ENCODE measurements at regions not wholly inside any gene's neighbourhood (a gene's known extent, or its start where the extent isn't known, plus 50 kb on each side); places are given as distances from the start of the nearest gene placed in this dataset.

DNA sequence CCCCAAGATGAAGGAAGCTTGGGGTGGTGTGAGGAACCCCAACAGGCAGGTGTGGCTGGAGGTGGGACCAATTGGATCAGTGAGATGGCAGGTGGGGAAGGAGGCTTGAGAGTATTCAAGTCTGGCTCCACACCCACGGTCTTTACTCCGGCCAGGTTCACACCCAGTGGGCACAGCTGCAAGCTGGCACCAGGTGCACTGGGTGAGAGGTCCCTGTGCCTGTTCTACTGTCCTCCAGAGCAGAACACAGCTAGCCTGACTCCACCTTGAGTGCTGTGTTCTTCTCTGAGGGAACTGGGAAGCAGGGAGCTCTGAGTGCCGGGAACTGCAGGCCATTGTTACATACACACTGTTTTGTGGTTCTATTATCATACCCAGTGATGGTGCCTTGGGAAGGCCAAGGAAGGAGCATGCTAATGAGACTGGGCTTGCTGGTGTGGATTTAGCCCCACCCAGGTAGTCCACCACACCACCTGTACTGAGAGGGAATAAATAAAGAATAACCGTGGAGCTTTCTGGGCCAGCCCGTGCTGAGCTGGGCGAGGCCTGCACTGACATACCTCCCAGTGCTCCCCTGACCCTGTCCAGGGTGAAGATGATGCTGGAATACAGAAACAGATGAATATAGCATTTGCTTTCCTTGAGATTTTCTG lies 93.4 kb downstream of the ABHD5 start:
- DNase-seq (ENCODE audit: low read depth) = no peak

DNA sequence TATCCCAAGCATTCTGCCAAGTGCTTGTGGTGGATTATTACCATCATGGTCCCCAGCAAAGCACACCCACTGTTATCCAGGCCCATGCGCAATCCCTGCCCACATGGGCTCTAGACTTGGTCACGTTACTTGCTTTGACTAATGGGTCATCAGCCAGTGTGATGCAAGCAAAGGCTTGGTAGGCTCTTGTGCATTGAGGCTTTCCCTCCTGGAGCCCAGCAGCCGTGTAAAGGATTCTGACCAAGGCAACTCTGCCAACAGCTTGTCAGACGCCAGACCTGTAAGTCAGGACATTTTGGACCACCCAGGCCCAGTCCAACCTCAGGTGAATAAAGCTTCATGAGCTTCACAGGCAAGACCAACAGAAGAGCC lies 93.9 kb downstream of the ABHD5 start:
- no peak for DNase-seq (ENCODE audit: low read depth)

DNA sequence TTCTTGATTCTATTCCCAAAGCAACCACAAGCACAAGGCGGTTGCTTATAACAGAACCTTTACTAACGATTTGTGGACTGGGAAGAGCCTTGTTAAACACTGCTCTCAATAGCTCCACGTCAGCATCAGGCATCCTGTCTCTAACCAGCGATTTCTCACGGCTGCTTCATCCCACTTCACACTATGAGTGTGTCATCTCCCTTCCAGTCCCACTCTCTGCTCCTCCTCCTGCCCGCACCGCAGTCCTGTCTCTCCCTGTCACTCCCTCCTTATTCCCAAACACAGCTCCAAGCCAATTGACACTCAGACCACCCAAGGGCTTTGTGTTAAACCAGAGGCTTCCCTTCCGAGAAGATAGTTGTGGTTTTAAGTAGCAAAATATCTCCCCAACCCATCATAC lies 94.8 kb downstream of the ABHD5 start:
- no peak for DNase-seq (ENCODE audit: low read depth)

DNA sequence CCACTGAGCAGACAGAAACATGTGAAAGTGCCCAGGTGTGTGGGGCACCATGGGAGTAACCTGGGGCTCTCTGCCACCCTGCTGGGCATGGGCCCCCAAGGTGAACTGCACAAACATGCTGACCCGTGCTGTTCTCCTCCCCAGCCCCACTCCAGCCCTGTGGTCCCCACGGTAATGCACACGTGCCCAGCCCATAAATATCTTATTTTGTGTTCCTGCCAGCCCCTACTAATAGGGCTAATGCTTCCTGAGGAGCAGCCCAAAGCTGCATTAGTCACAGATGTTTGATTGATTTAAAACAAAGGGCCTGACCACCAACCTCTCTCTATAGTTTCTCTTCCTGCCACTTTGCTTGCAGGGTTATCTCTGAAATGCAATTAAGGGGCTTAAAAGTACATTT lies 95.4 kb downstream of the ABHD5 start:
- DNase-seq (ENCODE audit: low read depth) = no peak

DNA sequence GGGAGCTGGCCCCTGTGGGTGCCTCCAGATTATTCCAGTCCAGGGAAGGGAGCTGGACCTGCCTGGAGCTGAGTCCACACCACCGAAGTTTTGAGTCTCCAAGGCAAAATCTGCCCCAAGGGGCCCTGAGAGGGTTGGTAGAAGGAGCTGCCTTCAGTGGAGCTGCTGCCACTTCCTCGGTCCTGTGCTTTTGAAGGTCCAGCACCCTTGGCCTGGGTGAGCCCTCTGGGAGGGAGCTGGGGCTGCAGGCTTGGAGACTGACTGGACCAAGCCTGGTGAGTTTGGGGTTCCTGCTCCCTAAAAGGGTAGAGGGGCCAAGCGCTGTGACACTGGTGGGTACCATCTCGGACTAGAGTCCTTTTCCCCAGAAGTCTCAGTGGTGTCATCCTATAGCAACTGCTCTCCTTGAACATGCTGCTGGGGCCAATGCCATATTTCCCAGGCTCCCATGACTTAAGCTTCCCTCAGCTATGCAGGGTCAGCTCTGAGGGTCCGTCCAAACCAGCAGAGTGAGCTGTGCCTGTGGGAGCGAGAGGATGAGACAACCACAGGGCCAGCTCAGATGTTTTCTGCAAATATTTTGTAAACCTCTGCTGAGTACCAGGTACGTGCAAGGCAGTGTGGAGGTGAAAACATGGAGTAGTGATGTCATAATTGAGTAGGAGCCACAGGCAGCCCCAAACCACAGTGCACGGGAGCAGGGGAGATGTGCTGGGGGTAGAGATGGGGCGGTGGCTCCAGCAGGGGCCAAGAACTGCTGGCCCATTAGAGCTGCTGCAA lies 96.0 kb downstream of the ABHD5 start:
- no peak for DNase-seq (ENCODE audit: low read depth)

DNA sequence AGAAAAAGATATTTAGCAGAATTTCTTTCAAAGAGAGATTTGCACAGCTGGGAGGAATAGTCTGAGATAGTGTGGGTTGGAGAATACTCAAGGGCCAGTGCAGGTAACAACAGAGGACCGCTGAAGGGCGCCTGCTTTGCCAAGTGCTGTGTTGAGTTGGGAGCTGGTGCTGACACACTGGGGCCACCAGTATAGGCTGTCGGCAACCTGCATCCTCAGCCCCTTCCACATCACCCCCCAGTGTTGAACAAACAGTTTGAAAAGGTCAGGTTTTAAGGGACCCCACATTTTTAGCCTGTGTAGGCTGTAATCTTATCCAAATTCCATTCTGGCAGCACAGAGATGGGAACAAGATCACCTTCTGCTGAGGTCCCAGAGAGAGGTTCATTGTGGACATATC lies 96.6 kb downstream of the ABHD5 start:
- DNase-seq (ENCODE audit: low read depth) = no peak

DNA sequence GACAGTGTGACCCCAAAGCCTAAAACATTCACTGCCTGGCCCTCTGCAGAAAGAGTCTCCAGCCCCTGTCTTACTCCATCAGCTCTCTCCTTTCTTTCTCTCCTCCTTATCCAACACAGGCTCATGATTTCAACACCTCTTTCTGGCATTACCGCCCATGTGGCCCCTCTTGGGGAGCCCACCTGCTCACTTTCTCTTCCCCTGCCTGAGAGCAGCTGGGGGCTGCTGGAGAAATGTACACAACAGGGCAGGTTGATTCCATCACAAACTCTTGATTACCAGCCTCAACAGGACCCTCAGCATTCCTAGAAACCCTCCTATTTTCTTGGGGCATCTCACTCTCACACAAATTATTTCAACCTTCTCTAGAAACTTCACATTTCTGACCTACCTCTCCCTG lies 98.3 kb downstream of the ABHD5 start:
- no peak for DNase-seq (ENCODE audit: low read depth)

DNA sequence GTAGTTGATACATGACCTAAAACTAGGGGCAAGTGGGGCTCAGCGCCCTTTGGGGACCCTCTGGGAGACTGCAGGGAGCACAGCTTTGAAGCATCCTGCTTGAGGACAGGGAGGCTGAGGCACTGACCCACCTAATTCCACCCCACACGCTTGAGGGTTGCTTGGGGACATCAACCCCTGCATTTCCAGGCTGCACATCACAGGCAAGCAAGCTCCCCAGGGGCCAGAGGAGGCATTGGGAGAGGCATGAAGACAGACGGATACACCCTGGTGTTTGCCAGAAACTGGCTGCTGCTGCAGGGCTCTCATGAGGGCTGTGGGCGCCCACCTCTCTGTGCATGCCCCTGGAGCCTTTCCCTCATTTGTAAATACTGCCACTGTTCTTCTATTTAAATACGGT lies 99.3 kb downstream of the ABHD5 start:
- no peak for DNase-seq (ENCODE audit: low read depth)

DNA sequence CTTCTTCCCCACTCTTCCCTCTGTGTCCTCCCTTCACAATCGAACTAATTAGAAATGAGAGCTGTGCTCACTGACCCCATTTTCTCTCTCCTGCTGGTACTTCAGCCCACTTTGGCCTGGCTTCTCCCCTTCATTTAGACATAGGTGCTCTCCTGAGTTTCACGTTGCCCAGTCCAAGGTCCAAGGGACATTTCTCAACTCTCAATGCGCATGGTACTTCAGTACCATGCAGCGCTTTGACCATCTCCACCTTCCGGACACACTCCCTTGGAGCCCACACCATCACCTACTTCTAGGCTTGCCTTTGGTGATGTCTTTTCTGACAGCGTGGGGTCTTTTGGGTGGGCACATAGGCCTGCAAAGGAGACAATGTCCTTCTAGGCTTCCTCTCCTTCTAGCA lies 99.7 kb downstream of the ABHD5 start:
- DNase-seq (ENCODE audit: low read depth) = no peak

DNA sequence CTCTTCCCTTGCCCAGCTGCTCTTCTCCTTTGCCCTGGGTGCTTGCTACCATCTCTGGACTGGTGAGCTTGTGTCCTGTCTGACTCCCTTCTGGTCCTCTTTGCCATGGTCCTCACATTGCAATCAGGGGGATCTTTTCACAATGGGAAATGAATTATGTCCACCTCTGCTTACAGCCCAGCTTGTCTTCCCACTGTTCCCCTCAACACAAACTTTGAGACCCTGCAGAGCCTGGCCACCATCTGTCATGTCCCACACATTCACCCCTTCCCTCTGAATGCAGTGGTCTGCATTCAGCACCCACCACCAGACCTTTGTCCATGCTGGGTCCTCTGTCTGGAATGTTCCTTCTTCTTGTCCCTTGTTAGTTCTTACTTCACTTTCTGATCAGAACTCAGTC lies 100.5 kb downstream of the ABHD5 start:
- DNase-seq (ENCODE audit: low read depth) = no peak

DNA sequence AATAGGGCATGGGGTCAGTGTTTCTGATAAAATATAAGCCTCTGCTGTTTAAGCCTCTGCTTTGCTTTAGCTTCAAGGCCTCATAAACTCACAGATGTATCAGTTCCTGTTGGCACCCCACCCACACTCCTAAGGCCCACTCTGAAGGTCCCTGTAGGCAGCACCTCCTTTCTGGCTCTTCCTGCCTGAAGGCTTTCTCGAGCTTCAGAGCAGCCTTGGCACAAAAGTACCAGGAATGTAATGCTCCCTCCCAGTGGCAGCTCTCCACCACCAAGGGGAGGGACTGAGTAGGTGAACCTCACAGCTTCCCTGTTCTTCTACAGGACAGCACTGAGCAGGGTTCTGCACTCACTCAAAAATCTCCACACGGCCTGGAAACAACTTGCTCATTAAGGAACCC lies 102.2 kb downstream of the ABHD5 start:
- DNase-seq (ENCODE audit: low read depth) = no peak

DNA sequence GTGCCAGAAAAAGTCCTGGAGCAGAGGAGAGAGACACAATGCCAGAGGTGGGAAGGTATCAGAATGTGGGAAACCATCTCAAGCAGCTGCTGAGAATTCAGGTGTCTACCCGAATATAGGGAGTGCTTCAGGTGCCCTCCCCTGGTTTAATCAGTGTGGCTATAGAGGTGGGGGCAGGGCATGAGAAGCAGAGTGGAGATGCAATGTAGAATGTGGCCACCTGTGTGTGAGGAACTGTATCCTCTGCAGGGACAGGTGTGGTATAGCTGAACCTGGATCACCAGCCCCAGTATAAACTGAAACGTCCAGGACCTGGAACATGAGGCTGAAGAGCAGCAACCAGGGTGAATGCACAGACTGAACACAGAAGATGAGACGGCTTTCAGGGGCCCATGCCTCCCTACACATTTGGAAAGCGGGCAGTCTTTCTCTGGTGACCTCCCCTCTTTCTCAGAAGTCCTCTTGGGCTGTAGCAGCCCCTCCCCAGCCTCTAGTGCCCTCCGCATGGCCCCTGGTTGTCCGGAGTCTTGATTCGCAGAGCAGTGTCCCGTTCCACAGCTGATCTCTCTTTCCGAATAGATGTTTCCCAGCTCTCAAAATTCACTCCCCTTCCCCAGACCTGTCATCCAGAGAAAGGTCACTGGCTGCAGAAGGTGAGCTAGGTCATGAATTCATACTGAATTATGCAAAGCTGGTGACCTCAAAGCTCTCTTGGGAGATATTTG lies 103.1 kb downstream of the ABHD5 start:
- no peak for DNase-seq (ENCODE audit: low read depth)

DNA sequence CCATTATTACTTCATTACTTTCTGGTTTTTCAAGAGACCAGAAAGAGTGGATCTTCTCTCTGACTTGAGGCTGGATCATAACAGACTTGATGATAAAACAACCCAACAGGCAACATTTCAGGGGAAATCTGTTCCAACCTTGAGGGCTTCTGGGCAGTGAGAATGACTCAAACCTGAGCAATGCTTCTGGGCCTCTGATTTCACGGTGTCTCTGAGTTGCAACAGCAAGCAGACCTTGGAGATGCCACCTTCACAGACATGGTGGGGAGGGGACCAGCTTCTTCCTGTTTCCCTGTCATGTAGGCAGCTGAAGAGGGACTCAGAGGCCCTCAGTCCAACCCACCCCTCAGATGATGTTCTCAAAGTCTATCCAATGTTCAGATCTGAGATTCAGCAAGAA lies 104.0 kb downstream of the ABHD5 start:
- DNase-seq (ENCODE audit: low read depth) = no peak

DNA sequence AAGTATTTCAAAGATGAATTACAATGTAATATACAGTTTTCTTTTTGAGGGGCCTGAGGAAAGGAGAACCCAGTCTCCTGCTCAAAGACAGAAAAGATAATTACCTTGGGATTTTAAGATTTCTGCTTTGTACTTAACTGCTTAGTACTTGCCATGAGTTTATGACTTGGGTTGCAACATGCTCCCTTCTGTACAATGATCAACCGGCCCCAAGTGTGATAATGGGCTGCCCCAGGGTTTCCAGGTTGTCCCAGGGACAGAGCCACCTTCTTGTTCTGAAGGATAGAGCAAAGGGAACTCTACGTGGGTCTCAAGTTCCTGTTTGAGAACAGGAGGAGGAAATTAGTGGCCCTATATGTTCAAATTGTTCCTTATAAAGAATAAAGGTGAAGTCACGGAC lies 104.8 kb downstream of the ABHD5 start:
- DNase-seq (ENCODE audit: low read depth) = no peak

DNA sequence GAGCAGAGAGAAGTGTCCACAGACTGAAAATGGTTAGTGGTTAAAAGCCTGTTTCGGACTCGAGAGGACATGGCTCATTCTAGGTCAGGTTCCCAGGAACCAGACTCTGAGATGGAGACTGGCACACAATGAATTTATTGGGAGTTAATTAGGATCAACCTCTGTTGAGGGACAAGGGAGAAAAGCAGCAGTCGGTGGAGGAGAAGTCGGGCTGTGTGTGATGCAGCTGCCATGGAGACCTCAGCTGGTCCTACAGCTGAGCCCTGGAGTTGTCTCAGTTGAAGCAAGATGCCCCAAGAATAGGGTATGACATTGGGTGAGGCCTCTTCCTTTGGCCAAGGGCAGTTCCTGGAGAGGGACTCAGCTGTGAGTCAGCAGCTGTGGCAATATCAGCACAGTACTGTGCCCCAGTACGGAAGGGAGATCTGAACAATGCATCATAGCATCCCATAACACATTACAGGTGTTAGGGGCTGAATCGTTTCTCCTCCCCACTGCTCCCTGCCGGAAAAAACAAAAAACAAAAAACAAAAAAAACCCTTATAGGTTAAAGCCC lies 105.4 kb downstream of the ABHD5 start:
- no peak for DNase-seq (ENCODE audit: low read depth)

DNA sequence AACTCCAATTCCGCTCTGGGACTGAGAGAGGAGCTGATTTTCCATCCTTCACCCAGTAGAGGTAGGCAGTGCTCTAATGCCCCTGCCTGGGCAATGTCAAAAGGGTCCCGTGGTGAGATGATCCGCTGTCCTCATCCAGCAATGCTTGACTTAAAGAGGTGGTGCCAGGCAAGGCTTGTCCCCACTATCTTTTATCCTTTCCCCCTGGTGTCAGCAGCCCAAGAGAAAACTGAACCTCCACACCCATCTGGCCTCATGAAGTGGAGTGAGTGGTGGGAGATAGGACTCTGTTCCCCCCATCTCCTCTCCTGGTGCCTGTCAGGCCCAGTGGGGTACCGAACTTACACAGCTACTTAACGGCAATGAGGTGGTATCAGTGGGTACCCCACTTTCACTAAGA lies 107.1 kb downstream of the ABHD5 start:
- DNase-seq (ENCODE audit: low read depth) = no peak

DNA sequence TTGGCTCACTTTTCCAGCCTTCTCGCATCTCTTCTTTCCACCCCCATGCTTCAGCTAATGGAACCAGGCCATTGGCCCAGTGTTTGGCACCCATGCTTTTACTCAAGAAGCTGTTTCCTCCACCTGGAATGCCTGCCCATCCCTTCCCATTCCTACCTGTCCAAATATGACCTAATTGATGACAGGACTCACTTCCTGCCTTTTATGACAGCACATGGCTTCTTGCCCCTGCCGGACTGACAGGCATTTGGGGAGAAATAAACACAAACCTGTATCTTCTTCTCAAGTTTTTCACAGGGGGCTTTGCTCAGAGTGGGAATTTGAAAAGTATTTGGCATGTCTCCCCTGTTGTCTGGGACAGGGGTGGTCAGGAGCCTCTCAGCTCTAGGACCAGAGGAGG lies 120.1 kb downstream of the ABHD5 start:
- DNase-seq (ENCODE audit: low read depth) = no peak

DNA sequence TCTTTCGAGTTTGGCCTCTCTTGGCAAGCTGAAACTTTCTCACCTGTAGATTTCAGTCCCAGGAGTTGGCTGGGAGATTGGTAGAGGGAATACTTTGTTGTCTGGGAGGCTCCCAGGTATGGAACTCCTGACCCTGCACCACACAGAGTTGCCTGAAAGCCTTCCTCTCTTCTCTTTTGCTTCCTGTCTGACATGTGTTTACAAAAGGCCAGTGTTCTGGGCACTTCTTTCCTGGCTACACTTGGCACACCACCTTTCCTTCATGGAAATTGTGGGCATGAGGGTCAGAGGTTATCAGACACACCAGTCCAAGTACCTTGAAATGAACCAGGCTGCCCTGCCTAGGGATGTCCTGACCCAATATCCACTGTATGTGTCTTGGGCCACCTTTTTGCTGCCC lies 123.7 kb downstream of the ABHD5 start:
- no peak for DNase-seq (ENCODE audit: low read depth)

DNA sequence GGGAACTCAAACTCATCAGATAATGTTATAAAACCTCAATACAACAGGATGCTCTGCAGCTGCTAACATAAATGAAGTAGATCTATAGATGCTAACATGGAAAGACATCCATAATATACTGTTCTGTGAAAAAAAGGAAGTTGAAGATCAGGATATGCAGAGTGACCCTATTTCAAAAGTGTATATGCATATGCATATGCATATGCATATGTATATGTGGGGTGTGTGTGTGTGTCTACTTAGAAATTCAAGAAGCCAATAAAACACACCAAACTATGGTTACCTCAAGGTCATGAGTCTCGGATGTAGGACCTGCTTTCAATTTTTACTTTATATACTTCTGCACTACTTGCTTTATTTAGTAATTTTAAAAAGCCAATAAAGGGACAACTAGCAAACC lies 125.6 kb downstream of the ABHD5 start:
- DNase-seq (ENCODE audit: low read depth) = no peak

DNA sequence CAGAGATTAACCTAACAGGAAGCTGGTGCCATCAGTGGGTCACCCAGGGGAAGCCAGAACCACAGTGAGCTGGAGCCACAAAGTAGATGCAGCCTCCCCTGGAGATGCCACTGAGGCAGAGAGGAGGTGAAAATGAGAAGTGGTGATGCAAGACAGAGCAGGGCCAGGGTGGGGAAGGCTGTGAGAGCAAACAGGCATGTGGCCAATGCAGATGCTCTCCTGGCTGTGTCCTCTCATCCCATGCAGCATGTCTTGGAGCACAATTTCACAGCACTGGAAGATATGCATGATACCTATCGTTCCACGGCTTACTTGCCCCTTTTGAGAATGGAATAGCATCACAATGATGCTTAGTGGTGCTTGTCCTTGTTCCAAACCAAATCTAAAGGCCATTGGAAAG lies 126.3 kb downstream of the ABHD5 start:
- DNase-seq (ENCODE audit: low read depth) = no peak

DNA sequence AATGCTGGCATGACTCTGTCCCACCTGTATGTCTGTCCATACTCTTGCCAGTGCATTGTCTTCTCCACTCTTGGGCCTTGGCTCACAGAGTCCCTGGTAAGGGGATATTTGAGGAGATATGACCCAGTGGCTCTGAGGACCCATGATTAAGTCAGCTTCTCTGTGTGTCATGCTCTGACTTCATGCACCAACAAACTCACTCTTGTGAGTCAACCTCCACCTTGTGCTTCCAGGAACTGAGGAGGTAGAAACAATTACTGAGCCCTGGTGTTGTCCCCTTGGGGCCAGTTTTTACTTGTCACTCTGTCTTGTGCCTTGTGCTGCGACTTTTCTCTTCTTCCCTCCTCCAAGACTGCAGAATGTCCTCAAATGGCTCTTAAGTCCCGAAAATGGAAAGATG lies 127.1 kb downstream of the ABHD5 start:
- DNase-seq (ENCODE audit: low read depth) = no peak

DNA sequence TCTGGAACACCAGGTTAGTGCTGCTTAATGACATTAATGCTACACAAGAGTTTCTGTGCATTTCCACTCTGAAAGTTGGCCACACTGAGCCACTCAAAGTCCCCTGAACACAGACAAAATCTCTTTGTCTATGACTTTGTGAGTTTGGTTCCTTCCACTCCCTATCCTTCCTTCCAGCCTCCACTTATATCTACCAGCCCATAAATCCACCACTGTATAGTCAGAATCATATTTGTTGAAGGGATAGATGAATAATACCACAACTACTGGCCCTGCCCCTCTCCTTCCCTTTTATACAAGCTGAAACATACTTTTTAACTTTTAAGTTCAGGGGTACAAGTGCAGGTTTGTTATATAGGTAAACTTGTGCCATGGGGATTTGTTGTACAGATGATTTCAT lies 127.5 kb downstream of the ABHD5 start:
- DNase-seq (ENCODE audit: low read depth) = no peak

Measured in HS-27A (cell line).